GM12873 (cell line): ENCODE measurements at regions not wholly inside any gene's neighbourhood (a gene's known extent, or its start where the extent isn't known, plus 50 kb on each side); places are given as distances from the start of the nearest gene placed in this dataset.

Experiments
- CTCF ChIP-seq: IDR thresholded peaks from 2 replicates; pipeline ENCODE4 v1.5.1; 2012; ENCODE audit warnings: low read depth, mild to moderate bottlenecking, moderate library complexity, low read length, control low read depth; ENCODE audit not compliant: insufficient read depth; ENCODE audit errors: missing control alignments

GRCh38 chr7:94307399-94308048, 87.2 kb upstream of the COL1A2 start:
- no peak for TF ChIP-seq CTCF

GRCh38 chr7:94311515-94311914, 83.2 kb upstream of the COL1A2 start:
- no peak for TF ChIP-seq CTCF

- TF ChIP-seq CTCF: no peak
These were observed 80.8 kb upstream of the COL1A2 start for GRCh38 chr7:94313926-94314325.

- TF ChIP-seq CTCF: no peak
These were observed 80.0 kb upstream of the COL1A2 start for GRCh38 chr7:94314413-94315410.

- TF ChIP-seq CTCF: no peak
These were observed 70.9 kb upstream of the COL1A2 start for GRCh38 chr7:94323844-94324243.

GRCh38 chr7:94324380-94325121, 70.1 kb upstream of the COL1A2 start:
- TF ChIP-seq CTCF: no peak

- no peak for TF ChIP-seq CTCF
These were observed 69.6 kb upstream of the COL1A2 start for GRCh38 chr7:94325122-94325475.
